SU-DHL-6 (cell line): ENCODE measurements at regions not wholly inside any gene's neighbourhood (a gene's known extent, or its start where the extent isn't known, plus 50 kb on each side); places are given as distances from the start of the nearest gene placed in this dataset.

Experiments
- EZH2phosphoT487 ChIP-seq: fragments of 200-600 bp; sonication (generic), shearing (Covaris generic); conservative IDR thresholded peaks from 2 replicates; pipeline ENCODE4 v1.6.1; 2018; ENCODE audit warnings: mild to moderate bottlenecking, antibody characterized with exemption, low read length, moderate library complexity, mixed read lengths
- TF ChIP-seq, protein P1 (sequence below): fragments of 200-600 bp; sonication (generic); IDR thresholded peaks from one replicate; pipeline ENCODE4 v1.5.1; 2017; ENCODE audit warnings: antibody characterized with exemption, mild to moderate bottlenecking, low read length, moderate library complexity; ENCODE audit not compliant: insufficient read depth, poor library complexity, severe bottlenecking

DNA sequence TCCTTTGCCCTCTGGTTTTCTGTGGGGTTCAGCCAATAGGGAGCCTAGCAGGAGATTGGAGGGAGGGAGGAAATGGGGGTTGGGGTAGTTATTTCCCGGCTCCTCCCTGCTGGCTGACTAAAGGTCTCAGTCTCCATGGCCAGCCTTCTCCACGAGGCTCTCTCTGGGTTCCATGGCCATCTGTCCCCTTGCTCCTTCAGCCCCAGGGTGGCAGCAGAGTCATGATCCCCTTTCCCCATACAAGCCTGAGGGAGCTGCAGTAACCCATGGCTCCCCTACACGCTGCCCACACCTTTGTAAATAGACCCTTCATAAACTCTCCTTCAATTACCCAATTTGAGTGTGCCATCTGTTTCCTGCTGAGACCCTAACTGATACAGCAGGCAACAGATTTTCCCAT is 176.1 kb upstream of the CSF3R start:
- TF ChIP-seq, protein P1, sequence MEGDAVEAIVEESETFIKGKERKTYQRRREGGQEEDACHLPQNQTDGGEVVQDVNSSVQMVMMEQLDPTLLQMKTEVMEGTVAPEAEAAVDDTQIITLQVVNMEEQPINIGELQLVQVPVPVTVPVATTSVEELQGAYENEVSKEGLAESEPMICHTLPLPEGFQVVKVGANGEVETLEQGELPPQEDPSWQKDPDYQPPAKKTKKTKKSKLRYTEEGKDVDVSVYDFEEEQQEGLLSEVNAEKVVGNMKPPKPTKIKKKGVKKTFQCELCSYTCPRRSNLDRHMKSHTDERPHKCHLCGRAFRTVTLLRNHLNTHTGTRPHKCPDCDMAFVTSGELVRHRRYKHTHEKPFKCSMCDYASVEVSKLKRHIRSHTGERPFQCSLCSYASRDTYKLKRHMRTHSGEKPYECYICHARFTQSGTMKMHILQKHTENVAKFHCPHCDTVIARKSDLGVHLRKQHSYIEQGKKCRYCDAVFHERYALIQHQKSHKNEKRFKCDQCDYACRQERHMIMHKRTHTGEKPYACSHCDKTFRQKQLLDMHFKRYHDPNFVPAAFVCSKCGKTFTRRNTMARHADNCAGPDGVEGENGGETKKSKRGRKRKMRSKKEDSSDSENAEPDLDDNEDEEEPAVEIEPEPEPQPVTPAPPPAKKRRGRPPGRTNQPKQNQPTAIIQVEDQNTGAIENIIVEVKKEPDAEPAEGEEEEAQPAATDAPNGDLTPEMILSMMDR = no peak
- no peak for TF ChIP-seq EZH2phosphoT487
